ENCODE measurements at regions not wholly inside any gene's neighbourhood (a gene's known extent, or its start where the extent isn't known, plus 50 kb on each side); places are given as distances from the start of the nearest gene placed in this dataset.

GRCh38 chr17:77534137-77534536 lies 393.4 kb downstream of the SEC14L1 start:
- no peak for TF ChIP-seq CTCF (IDR thresholded peaks at IDR 0.05; ENCODE audit: control extremely low read depth, extremely low read depth, low read depth, missing control alignments)
- ChIA-PET CTCF (interaction anchor here (1.0 kb wide), 1 partner anchor 14 kb away, joined by 3 read pairs; no protein-coding TSS in a partner anchor), POLR2A (no interaction called here)
- no peak for DNase-seq (ENCODE audit: extremely low spot score)

- ChIA-PET CTCF (no interaction called here), POLR2A (no interaction called here)
- no peak for DNase-seq (ENCODE audit: extremely low spot score)
- no peak for TF ChIP-seq CTCF (IDR thresholded peaks at IDR 0.05; ENCODE audit: control extremely low read depth, extremely low read depth, low read depth, missing control alignments)
These were observed 394.7 kb downstream of the SEC14L1 start for GRCh38 chr17:77535435-77535834.

GRCh38 chr17:77535892-77536291 lies 395.1 kb downstream of the SEC14L1 start:
- CTCF ChIA-PET: no interaction called here
- POLR2A ChIA-PET: no interaction called here
- TF ChIP-seq CTCF (IDR thresholded peaks at IDR 0.05; ENCODE audit: control extremely low read depth, extremely low read depth, low read depth, missing control alignments): no peak
- DNase-seq (ENCODE audit: extremely low spot score): no peak

- ChIA-PET CTCF (interaction anchor here (1.4 kb wide), 1 partner anchor 477 kb away, joined by 4 read pairs; no protein-coding TSS in a partner anchor), POLR2A (interaction anchor here (0.6 kb wide), 1 partner anchor 1160 kb away, joined by 3 read pairs; no protein-coding TSS in a partner anchor)
These were observed 396.8 kb downstream of the SEC14L1 start for GRCh38 chr17:77537566-77537965.

GRCh38 chr17:77540531-77540930 lies 399.8 kb downstream of the SEC14L1 start:
- TF ChIP-seq CTCF (IDR thresholded peaks at IDR 0.05; ENCODE audit: control extremely low read depth, extremely low read depth, low read depth, missing control alignments): no peak
- POLR2A ChIA-PET: no interaction called here
- DNase-seq (ENCODE audit: extremely low spot score): no peak
- CTCF ChIA-PET: interaction anchor here (5.6 kb wide), 1 partner anchor 473 kb away, joined by 65 read pairs; no protein-coding TSS in a partner anchor

More at GRCh38 chr17:77537566-77537965, 396.8 kb downstream of the SEC14L1 start:
- TF ChIP-seq CTCF (IDR thresholded peaks at IDR 0.05; ENCODE audit: control extremely low read depth, extremely low read depth, low read depth, missing control alignments): no peak
- no peak for DNase-seq (ENCODE audit: extremely low spot score)

GRCh38 chr17:77540975-77541374 lies 400.2 kb downstream of the SEC14L1 start:
- CTCF ChIA-PET: interaction anchor here (5.6 kb wide), 1 partner anchor 473 kb away, joined by 65 read pairs; no protein-coding TSS in a partner anchor
- no peak for DNase-seq (ENCODE audit: extremely low spot score)
- no peak for TF ChIP-seq CTCF (IDR thresholded peaks at IDR 0.05; ENCODE audit: control extremely low read depth, extremely low read depth, low read depth, missing control alignments)
- POLR2A ChIA-PET: no interaction called here
